GM18508 (cell line): ENCODE measurements at regions not wholly inside any gene's neighbourhood (a gene's known extent, or its start where the extent isn't known, plus 50 kb on each side); places are given as distances from the start of the nearest gene placed in this dataset.

ENCODE experiments used
- ATAC-seq: cut with Tn5 transposase; IDR thresholded peaks from one replicate; pipeline ENCODE4 v1.9.1; 2021; ENCODE audit warnings: moderate number of reproducible peaks; ENCODE audit not compliant: insufficient read depth, unreplicated experiment

DNA sequence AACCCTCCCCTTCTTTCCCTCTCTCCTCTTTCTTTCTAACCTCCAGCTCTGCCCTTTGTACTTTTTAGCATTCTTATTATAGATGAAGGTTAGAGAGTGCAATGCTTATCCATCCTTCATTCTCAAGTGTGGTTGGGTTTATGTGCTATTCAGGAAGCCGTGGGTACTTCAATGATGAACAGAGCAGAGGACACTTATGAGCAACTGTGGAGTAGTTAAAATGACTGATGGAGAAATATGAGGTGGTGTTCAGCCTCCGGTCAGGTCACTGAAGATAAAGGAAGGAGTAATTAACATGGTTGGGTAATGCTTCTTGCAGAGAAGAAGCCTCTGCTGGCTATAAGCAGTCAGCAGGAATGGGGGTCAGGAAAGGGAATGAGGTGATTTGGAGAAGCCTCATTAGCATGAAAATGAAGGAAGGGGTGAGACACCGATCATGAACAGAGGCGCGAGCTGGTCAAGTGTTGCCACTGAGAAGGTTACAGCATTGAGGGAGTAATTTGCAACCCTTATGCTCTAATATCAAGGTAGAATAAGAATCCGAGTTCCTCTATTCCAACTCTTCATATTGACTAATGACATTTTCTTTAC lies 174.7 kb downstream of the LPIN1 start:
- no peak for ATAC-seq

DNA sequence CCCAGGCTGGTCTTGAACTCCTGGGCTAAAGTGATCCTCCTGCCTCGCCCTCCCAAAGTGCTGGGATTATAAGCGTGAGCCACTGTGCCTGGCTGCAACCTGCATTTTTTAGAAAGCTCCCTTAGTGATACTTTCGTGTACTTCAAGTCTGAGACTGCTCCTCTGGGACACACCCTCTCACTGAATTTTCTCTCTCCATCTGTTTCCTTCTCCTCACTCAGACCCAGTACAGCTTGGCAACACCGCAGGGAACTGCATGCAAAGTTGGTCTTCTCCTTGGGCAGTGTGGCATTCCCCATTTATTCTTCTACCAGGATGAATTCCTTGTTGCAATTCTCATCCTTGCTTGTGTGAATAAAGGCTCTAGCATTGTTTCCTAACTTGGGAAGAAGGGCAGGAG lies 175.9 kb downstream of the LPIN1 start:
- no peak for ATAC-seq

DNA sequence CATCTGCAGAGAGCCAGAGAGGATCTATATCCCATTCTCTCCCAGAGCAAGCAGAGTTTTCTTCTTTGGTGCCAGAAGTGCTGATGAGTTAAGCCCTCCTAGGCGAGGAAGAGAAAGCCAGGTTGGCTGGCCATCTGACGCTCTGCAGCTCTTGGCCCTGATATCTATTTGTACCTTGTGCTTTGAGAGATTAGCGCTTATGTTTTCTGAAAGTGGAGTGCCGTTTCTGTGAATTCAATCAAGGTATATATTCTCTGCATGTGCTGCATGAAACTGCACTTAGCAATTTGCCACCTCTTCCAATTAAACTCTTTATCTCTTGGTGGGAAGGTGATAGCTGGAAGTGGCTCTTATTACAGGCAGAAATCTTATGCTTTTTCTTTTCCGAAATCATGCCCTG lies 177.5 kb downstream of the LPIN1 start:
- ATAC-seq, result no peak

DNA sequence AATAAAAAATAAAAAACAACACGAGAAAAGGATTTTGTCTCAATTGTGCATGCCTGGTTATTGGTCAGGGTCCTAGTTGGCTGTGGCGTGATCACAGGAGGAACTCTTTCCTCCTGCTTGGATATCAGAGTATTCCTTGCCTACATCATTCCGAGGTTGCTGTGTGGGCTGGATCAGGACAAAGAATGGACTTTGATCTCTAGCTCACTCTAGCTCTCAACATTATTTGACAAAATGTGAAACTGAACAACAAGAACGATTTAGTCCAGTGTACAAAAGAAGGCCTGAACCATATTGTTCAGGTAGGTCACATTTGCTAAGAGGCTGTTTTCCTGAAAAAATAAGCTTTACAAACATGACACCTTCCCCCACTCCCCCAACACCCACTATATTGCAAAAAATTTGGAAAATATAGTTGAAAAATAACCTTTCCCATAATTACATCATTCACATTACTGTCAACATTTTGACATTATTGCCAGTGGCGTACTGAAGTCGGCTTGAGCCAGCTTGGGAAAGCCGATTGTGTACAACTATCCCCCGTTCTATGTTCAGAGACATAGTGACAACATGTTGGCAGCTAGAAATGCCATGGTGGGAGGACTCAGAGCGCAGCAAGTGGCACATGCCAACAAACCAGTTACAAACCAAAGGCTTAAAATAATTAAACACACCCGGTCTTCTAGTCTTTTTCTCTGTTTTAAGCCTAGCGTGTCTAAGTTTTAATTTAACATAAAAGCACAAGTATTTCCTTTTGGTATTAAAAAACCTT lies 179.0 kb downstream of the LPIN1 start:
- ATAC-seq, result no peak

DNA sequence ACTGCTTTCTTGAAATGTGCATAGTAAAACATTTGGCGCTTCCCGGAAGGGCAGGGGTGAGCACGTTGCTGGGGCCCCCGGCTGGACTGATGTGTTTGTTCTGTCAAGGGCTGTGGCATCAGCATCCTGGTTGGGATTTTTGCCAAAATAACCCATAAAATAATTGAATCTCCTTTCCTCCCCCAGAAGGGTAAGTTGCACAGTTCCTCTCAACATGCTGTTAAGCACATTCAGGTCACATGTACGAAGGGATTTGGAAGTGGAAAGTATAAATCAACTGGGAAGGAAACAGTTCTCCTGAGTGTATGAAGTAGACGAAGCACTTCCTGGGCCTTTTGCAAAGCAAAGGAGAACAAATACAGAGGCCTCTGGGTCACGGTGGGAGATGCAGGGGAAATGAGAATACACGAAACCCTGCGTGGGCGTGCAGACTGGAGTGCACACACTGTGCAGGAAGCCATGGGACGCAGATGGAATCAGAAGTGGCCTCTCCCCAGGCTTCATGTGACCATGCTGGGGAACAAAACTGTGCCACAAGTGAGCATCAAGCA lies 183.9 kb downstream of the LPIN1 start:
- no peak for ATAC-seq

DNA sequence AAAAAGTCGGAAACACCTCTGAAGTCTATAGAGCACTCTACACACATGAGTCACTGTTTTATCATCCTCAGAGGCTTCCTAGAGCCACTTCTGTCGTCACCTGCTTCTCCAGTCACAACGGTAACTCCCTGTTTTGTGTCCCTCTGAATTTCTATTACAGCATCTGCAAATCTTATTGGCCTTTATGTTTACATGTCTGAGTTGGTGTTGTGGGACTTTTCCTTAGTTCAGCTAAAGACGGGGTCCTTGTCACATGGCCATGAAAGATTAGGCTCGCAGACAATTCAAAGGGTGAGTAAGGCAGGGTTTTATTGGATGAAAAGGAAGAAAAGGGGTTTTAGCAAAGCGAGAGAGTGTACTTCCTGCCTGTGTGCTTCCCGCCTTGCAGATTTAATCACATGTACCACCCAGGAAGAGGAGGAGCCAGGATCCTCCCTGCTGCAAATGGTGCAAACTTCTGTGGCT lies 185.6 kb downstream of the LPIN1 start:
- ATAC-seq, result no peak

DNA sequence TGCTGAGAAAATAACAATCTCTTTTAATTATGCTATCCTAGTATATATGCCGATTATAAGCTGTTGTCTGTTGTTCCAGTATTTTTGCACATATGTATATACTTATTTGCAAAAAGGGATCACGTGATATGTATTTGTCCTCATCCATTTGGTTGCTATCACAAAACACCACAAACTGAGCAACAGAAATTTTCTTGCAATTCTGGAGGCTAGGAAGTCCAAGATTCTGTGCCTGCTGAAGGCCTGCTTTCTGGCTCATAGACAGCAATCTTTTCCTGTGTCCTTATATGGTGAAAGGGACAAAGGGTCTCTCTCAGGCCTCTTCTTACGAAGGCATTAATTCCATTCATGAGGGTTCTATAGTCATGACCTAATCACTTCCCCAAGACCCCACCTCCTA lies 186.5 kb downstream of the LPIN1 start:
- no peak for ATAC-seq

DNA sequence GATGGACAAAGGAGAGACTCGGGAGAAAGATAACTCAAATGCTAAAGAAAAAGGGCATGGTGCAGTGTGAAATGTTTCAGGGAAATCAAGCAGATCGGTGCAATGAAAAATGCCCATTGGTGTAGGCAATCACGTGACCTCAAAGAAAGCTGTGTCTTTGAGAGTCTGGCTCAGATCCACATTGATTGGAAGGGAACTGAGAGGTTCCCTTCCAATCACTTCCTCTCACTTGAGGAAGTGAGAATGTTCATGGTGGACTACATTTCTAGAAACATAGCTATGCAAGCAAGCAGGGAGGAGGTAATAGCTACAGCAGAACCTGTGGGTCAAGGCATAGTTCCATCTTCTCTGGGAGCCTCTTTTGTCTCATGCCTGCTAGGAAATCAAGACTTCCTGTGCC lies 187.4 kb downstream of the LPIN1 start:
- ATAC-seq, result no peak

DNA sequence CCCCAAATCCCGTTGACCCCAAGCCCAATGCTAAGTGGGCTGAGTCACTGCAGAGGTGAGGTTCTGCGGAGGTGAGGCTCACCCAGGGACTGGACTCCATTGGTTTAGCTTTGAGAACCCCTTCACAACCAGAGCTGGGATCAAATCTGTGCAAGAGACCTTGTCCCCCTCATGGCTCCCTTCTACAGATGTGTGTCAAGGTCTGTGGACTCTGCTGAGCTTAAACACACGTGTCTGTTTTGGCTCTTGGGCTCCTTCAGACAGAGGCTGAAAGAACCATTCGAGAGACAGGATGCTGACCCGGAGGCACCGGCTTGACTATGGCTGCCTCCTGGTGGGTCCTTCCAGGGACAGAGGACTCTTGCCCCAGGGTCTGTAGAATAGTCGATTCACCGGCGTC lies 190.3 kb downstream of the LPIN1 start:
- no peak for ATAC-seq

DNA sequence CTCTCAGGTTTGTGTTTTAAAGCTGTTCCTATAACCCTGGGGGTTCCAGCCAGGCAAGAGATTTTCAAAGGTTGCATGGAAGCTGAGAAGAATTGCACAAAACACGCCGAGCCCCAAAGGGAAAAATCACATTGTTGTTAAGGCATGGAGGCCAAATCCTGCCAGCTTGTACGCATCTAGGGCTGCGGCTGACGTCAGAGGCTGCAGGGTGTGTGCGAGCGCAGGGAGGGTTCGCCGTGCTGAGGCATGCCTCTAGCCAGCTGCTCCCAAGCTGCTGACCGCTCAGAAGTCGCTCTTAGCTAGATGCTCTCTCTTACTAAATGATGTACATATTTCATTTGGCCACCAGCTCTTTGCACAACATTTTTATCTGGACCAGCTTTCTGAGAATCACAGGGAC lies 191.8 kb downstream of the LPIN1 start:
- no peak for ATAC-seq

DNA sequence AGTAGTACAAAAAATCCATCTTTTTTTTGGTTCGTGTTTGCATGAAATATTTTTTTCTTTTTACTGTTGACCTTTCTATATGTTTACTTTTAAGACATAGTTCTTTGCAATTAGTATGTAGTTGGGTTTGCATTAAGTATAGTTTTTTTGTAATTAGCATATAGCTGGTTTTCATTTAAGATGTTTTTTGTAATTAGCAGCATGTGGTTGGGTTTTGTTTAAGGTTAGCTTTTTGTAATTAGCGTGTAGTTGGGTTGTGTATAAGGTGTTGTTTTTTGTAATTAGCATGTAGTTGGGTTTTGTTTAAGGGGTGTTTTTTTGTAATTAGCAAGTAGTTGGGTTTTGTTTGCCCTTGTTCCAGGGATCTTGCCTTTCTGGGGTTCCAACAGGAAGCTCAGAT lies 193.1 kb downstream of the LPIN1 start:
- no peak for ATAC-seq

DNA sequence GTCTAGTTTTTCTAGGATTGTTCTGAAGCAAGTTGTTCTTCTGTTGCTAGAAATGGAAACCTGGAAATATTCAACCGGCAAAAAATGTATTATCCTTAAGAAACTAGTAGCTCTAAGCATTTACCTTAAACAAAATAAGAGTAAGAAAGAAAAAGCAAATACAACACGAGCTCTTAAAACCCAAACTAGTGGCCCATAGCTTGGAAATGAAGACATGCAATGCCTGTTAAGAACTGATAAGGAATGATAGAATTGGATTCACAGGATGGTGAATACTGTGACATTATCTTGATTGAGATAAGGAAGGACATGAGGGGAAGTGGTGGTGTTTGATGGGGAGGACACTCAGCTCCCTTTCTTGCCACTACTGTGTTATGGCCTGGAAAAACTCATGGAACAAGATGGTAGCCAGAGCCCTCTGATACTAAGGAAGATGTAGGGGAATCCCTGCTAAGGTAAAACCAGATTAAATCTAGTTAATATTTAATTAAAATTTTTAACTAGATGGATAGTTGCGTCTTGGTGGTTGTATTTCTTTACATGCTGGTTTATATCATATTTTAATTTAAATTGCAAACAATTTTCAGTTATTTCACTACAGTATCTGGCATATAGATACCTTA lies 193.8 kb downstream of the LPIN1 start:
- ATAC-seq, result no peak

DNA sequence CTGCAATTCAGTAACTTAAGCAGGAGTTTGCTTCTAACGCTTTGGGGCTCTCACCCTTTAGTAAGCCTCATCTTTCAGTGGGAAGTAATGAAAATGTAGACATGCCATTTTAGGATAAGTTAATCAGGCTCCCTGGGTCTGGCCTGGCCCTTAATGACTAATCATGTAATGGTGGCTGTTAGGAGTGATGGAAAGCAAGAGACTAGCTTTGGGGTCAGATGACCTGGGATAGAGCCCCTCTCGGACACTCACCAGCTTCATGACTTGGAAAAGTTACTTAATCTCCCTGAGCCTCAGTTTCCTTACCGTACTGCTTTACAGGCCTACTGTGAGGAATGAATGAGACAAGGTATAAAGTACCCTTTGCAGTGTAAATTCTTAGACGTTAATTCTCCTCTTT lies 194.4 kb downstream of the LPIN1 start:
- ATAC-seq, result no peak

DNA sequence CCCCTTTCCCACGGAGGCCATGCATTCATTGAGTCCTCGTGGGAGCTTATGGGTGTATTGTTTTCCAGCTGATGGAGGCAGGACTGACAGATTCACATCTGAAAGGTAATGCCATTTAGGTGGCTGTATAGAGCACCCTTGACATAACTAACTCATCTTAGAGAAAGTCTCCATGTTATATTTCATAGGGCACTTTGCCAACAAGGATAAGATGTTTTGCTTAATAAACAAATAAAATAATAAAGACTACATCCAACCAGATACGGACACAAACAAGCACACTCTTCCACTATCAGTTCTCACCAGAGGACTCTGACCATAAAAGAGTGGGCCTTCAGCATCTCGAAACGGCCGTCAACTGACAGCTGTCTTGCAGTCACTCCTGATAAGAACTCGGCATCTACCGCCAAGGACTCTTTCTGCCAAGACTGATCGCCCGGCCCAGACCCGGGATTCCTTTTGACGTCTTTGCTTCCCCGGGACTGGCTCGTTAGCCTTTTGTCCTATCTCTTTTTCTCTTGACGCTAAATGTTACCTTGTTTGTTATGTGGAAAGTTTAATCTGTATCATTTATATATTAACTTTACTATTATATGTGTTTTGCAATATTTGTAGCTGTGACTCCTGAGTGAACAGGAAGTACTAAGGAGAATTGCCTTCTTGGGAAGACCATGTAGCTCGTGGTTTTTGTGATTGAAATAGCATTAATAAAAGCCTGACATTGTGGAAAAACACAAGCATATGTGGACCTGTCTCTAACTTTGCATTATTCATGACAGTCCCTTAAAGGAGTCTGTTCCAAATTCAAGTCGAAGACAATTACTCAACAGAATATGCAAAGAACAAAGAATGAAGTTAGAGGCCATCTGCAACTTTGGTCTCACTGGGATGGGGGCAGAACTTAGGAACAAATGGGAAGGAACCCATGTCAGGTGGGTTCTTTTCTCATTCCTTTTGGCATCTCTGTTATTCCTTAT lies 195.1 kb downstream of the LPIN1 start:
- ATAC-seq, result no peak

DNA sequence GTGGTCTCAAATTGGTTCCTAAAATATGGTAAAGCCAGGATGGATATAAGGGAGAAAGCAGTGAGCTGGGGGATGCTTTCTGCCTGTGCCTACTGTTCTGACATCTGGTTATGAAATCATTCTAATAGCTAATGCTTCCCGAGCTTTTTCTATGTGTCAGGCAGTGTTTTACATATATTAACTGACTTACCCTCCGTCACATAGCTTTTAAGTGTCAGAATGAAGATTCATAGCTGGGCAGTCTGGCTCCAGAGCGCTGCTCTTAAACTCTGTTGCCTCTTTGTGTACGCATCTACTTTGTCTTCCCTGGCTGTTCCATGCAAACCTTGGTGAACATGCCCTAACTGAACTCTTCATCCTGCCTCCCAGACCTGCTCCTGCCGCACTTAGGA lies 195.7 kb downstream of the LPIN1 start:
- ATAC-seq, result no peak

DNA sequence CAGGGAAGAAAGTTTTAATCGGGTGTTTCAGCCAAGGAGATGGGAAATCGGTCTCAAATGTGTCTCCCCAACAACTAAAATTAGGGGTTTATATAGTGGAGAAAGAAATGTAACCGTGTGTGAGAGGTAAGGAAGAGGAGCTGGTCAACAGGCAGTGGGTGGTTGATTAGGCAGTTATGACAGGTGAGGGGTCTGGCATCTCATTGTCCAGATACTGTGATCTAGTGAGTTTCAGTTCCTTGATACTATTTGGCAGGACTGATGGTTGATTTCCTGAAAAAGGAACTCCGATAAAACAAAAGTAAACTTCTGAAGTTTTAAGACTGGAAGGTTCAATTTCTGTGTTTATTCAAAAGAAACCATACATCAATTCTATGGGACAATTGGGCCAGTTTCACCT lies 197.9 kb downstream of the LPIN1 start:
- ATAC-seq, result no peak

DNA sequence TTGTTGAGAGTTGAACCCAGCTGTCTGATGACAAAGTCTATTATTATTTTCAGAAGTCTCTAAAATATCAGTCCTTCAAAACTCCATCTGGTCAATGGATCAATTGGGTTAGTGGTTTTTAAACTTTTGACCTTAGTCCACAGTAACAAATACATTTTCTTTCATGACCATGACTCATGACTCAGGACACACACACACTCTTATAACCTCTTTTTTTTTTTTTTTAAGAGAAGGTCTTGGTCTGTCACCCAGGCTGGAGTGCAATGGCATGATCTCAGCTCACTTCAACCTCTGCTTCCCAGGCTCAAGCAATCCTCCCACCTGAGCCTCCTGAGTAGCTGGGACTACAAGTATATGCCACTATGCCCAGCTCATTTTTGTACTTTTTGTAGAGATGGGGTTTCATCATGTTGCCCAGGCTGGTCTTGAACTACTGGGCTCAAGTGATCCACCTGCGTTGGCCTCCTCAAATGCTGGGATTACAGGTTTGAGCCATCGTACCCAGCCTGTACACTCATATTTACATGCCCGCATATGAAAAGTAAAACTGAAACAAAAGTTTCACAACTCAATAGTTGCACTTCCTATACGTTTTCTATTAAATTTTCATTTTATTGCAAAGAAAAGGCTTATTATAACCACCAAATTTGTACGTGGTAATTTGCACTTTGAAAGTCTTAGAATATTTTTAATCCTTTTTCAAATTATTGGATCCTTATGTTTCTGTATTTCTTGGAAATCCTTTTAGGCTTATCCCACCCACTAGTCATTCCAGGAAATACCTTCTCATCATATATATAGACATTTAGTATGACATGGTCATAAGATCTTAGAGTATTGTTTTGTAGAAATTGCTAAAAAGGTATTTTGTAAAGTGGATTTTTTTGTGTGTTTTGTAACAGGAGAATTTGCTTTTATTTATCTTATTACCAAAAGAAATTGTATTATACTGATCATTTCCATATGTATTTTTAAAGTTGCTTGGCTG lies 199.0 kb downstream of the LPIN1 start:
- peak; percentile 77 for ATAC-seq

DNA sequence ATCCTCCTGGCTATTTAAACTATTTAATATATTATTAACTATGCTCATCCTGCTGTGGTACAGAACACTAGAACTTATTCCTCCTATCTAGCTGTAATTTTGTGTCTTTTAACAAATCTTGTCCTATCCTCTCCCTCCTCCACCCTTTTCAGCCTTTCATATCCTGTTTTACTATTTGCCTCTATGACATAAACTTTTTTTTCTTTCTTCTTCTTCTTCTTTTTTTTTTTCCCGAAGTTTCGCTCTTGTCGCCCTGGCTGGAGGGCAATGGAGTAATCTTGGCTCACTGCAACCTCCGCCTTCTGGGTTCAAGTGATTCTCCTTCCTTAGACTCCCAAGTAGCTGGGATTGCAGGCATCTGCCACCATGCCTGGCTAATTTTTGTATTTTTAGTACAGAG lies 201.5 kb downstream of the LPIN1 start:
- no peak for ATAC-seq
